HL-60 (cell line): ENCODE measurements at regions not wholly inside any gene's neighbourhood (a gene's known extent, or its start where the extent isn't known, plus 50 kb on each side); places are given as distances from the start of the nearest gene placed in this dataset.

Source experiments
- DNase-seq, 2 experiments: peaks; one replicate each; pipeline ENCODE4 v3.0.0-alpha.2; 2010 to 2020; ENCODE audit warnings: low read depth in 1 of 2, low spot score in 1 of 2
- H3K27ac ChIP-seq: fragments of 250-450 bp; sonication (Bioruptor Pico); replicated peaks from 2 replicates; pipeline ENCODE4 v1.5.1; 2020; ENCODE audit warnings: mild to moderate bottlenecking, moderate library complexity
- H3K27me3 ChIP-seq: fragments of 250-450 bp; sonication (Bioruptor Pico); 2 replicates; pipeline ENCODE4 v1.5.1; 2021; ENCODE audit warnings: mild to moderate bottlenecking, moderate library complexity; ENCODE audit not compliant: insufficient read depth, poor library complexity, severe bottlenecking
- H3K4me3 ChIP-seq: replicated peaks from 2 replicates; pipeline ENCODE4 v1.5.1; 2011; ENCODE audit warnings: mild to moderate bottlenecking, control low read depth, low read length; ENCODE audit not compliant: insufficient read depth
- CTCF ChIP-seq: IDR thresholded peaks from one replicate; pipeline ENCODE4 v1.5.1; 2011; ENCODE audit warnings: low read length, control low read depth, inconsistent platforms; ENCODE audit not compliant: insufficient read depth
- GABPA ChIP-seq: IDR thresholded peaks from 2 replicates; pipeline ENCODE4 v1.6.1; 2012; ENCODE audit warnings: low read depth
- POLR2AphosphoS5 ChIP-seq: IDR thresholded peaks from 2 replicates; pipeline ENCODE4 v1.6.1; 2012; ENCODE audit warnings: low read depth
- REST ChIP-seq: IDR thresholded peaks from 2 replicates; pipeline ENCODE4 v1.6.1; 2012; ENCODE audit warnings: low read depth; ENCODE audit not compliant: insufficient replicate concordance
- SPI1 ChIP-seq: IDR thresholded peaks from 2 replicates; pipeline ENCODE4 v1.6.1; 2012; ENCODE audit warnings: low read depth, mild to moderate bottlenecking, borderline replicate concordance

- H3K27me3 ChIP-seq = no peaks in the 10 kb centered on the region
- no peak for TF ChIP-seq REST
- TF ChIP-seq GABPA = no peak
- TF ChIP-seq CTCF = no peak
- no peak for TF ChIP-seq POLR2AphosphoS5
- no peak for TF ChIP-seq SPI1
These were observed 657.7 kb upstream of the GOT2 start for GRCh38 chr16:59391617-59392364.

DNA sequence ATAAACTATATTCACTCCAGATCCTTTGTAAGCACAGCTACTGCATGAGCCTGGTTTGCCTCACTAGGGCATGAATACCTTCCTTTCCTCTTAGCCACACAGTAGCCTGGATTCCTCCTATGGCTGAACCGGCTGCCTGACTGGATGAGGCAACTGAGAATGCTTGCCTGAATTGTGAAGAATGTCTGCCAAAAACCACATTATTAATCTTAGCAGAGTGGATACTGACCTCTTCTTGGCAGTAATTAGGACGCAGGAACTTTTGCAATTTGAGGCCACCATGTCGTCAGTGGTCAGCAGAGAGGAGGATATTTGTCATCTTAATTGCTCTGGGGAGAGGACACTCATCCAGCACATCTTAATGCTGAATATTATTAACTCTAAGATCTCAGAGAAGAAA lies 651.8 kb upstream of the GOT2 start:
- H3K4me3 ChIP-seq = no peak overlapping the region
- no peak for DNase-seq
- H3K27ac ChIP-seq = no peak overlapping the region
- TF ChIP-seq CTCF = no peak
- TF ChIP-seq REST = no peak
- no peak for TF ChIP-seq GABPA
- no peak for TF ChIP-seq POLR2AphosphoS5
- no peak for TF ChIP-seq SPI1
- no peaks in the 10 kb centered on the region for H3K27me3 ChIP-seq

More at GRCh38 chr16:59391617-59392364, 657.7 kb upstream of the GOT2 start:
- no peak for DNase-seq
- no peak overlapping the region for H3K4me3 ChIP-seq
- H3K27ac ChIP-seq = no peak overlapping the region

DNA sequence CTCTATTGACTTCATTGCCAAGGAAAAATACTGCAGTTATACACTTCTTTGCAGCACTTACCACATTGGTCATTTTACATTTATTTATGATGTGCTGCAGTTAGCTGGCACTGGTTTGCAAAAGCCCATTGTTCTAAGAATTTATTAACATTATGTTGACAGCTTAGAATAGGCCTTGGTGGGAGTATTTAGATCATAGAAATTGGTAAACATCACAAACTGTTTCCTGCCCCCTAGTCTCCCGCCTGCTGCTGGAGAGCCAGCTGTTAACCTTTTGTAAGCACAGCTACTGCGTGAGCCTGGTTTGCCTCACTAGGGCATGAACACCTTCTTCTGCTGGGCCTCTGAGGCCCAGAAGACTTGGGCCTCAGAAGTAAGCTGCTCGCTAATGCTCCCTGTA lies 651.4 kb upstream of the GOT2 start:
- DNase-seq = no peak
- no peak overlapping the region for H3K27ac ChIP-seq
- H3K27me3 ChIP-seq = no peaks in the 10 kb centered on the region
- no peak overlapping the region for H3K4me3 ChIP-seq
- TF ChIP-seq REST = no peak
- no peak for TF ChIP-seq POLR2AphosphoS5
- TF ChIP-seq CTCF = no peak
- no peak for TF ChIP-seq GABPA
- TF ChIP-seq SPI1 = no peak
